ENCODE measurements at regions not wholly inside any gene's neighbourhood (a gene's known extent, or its start where the extent isn't known, plus 50 kb on each side); places are given as distances from the start of the nearest gene placed in this dataset.
"Not testable (repeated sequence)": the region's sequence is repeated elsewhere in the genome, so short reads cannot be mapped to it uniquely, and the experiment has no call there.

- no peaks in the 10 kb centered on the region for H3K9me3 ChIP-seq (ENCODE audit: control insufficient read depth, low read length)
- no peak overlapping the region for H3K9ac ChIP-seq
- no peak overlapping the region for H3K4me2 ChIP-seq (ENCODE audit: low read length)
- no peak overlapping the region for H3K27ac ChIP-seq
- TF ChIP-seq, protein P1, sequence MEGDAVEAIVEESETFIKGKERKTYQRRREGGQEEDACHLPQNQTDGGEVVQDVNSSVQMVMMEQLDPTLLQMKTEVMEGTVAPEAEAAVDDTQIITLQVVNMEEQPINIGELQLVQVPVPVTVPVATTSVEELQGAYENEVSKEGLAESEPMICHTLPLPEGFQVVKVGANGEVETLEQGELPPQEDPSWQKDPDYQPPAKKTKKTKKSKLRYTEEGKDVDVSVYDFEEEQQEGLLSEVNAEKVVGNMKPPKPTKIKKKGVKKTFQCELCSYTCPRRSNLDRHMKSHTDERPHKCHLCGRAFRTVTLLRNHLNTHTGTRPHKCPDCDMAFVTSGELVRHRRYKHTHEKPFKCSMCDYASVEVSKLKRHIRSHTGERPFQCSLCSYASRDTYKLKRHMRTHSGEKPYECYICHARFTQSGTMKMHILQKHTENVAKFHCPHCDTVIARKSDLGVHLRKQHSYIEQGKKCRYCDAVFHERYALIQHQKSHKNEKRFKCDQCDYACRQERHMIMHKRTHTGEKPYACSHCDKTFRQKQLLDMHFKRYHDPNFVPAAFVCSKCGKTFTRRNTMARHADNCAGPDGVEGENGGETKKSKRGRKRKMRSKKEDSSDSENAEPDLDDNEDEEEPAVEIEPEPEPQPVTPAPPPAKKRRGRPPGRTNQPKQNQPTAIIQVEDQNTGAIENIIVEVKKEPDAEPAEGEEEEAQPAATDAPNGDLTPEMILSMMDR (IDR thresholded peaks at IDR 0.05) = no peak
- H3K36me3 ChIP-seq (ENCODE audit: control insufficient read depth, insufficient read depth, low read length) = no peaks in the 10 kb centered on the region
- no peaks in the 10 kb centered on the region for H3K79me2 ChIP-seq
- H3K4me1 ChIP-seq = no peaks in the 10 kb centered on the region
- H2AFZ ChIP-seq = no peak overlapping the region
- H3K4me3 ChIP-seq (ENCODE audit: low read depth, low read length) = no peak overlapping the region
- H3K27me3 ChIP-seq (ENCODE audit: control insufficient read depth, insufficient read depth, low read length) = no peaks in the 10 kb centered on the region
Measured at GRCh38 chr5:119694284-119694683, 64.9 kb downstream of the FAM170A start.

GRCh38 chr5:119706049-119706448, 76.7 kb downstream of the FAM170A start:
- H3K4me2 ChIP-seq (ENCODE audit: low read length) = no peak overlapping the region
- H2AFZ ChIP-seq = no peak overlapping the region
- H3K79me2 ChIP-seq = no peaks in the 10 kb centered on the region
- TF ChIP-seq, protein P1 (IDR thresholded peaks at IDR 0.05) = no peak
- H3K27ac ChIP-seq = no peak overlapping the region
- H3K27me3 ChIP-seq (ENCODE audit: control insufficient read depth, insufficient read depth, low read length) = no peaks in the 10 kb centered on the region
- H3K9ac ChIP-seq = no peak overlapping the region
- H3K9me3 ChIP-seq (ENCODE audit: control insufficient read depth, low read length) = no peaks in the 10 kb centered on the region
- H3K36me3 ChIP-seq (ENCODE audit: control insufficient read depth, insufficient read depth, low read length) = no peaks in the 10 kb centered on the region
- no peaks in the 10 kb centered on the region for H3K4me1 ChIP-seq
- no peak overlapping the region for H3K4me3 ChIP-seq (ENCODE audit: low read depth, low read length)

- Histone ChIP-seq H3K9me3 (ENCODE audit: control insufficient read depth, low read length) (no peaks in the 10 kb centered on the region), H3K4me2 (ENCODE audit: low read length) (no peak overlapping the region), H3K4me3 (ENCODE audit: low read depth, low read length) (no peak overlapping the region), H3K79me2 (no peaks in the 10 kb centered on the region), H3K27me3 (ENCODE audit: control insufficient read depth, insufficient read depth, low read length) (no peaks in the 10 kb centered on the region), H2AFZ (no peak overlapping the region), H3K27ac (no peak overlapping the region), H3K4me1 (no peaks in the 10 kb centered on the region), H3K36me3 (ENCODE audit: control insufficient read depth, insufficient read depth, low read length) (no peaks in the 10 kb centered on the region), H3K9ac (no peak overlapping the region)
- TF ChIP-seq, protein P1 (IDR thresholded peaks at IDR 0.05) = no peak
Measured at GRCh38 chr5:119708076-119708790, 78.9 kb downstream of the FAM170A start.

GRCh38 chr5:119721775-119722174, 92.4 kb downstream of the FAM170A start:
- Histone ChIP-seq H3K36me3 (ENCODE audit: control insufficient read depth, insufficient read depth, low read length) (no peaks in the 10 kb centered on the region), H3K9me3 (ENCODE audit: control insufficient read depth, low read length) (no peaks in the 10 kb centered on the region), H3K27ac (no peak overlapping the region), H3K4me1 (no peaks in the 10 kb centered on the region), H2AFZ (no peak overlapping the region), H3K4me2 (ENCODE audit: low read length) (no peak overlapping the region), H3K4me3 (ENCODE audit: low read depth, low read length) (no peak overlapping the region), H3K9ac (no peak overlapping the region), H3K27me3 (ENCODE audit: control insufficient read depth, insufficient read depth, low read length) (no peaks in the 10 kb centered on the region), H3K79me2 (no peaks in the 10 kb centered on the region)
- TF ChIP-seq, protein P1 (IDR thresholded peaks at IDR 0.05) = no peak

DNA sequence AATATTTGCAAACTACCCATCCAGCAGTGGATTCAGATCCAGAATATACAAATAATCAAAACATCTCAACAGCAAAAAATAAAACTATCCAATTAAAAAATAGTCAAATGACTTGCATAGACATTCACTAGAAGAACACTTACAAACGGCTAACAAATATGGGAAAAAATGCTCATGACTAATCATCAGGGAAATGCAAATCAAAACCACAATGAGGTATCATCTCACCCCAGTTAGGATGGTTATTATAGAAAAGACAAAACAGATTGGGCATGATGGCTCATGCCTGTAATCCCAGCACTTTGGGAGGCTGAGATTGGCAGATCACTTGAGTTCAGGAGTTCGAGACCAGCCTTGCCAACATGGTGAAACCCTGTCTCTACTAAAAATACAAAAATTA, 95.9 kb downstream of the FAM170A start:
- not testable (repeated sequence) for H3K27ac ChIP-seq; H3K79me2 ChIP-seq; H3K4me1 ChIP-seq; H3K36me3 ChIP-seq (ENCODE audit: control insufficient read depth, insufficient read depth, low read length); H2AFZ ChIP-seq; H3K9ac ChIP-seq; H3K27me3 ChIP-seq (ENCODE audit: control insufficient read depth, insufficient read depth, low read length); H3K4me3 ChIP-seq (ENCODE audit: low read depth, low read length); H3K9me3 ChIP-seq (ENCODE audit: control insufficient read depth, low read length); H3K4me2 ChIP-seq (ENCODE audit: low read length)
